GM12878 (cell line): ENCODE measurements at regions not wholly inside any gene's neighbourhood (a gene's known extent, or its start where the extent isn't known, plus 50 kb on each side); places are given as distances from the start of the nearest gene placed in this dataset.

Experiments used
- NFIC ChIP-seq: IDR thresholded peaks from 2 replicates; pipeline ENCODE4 v1.6.1; 2012; ENCODE audit warnings: low read depth, mild to moderate bottlenecking, inconsistent platforms, low read length, moderate library complexity
- NFYB ChIP-seq: IDR thresholded peaks from 2 replicates; pipeline ENCODE4 v1.6.1; 2011; ENCODE audit warnings: low read depth, mild to moderate bottlenecking, low read length, improper control_type of control experiment, moderate library complexity; ENCODE audit not compliant: insufficient read depth
- SP1 ChIP-seq: IDR thresholded peaks from one replicate; pipeline ENCODE4 v1.6.1; 2011; ENCODE audit warnings: low read depth, low read length
- SREBF1 ChIP-seq: IDR thresholded peaks from 2 replicates; pipeline ENCODE4 v1.6.1; 2012; ENCODE audit warnings: mild to moderate bottlenecking, low read length
- SRF ChIP-seq, 2 experiments: IDR thresholded peaks; 2 replicates each; pipeline ENCODE4 v1.6.1; 2011; ENCODE audit warnings: low read depth in 2 of 2, low read length in 2 of 2, mild to moderate bottlenecking in 1 of 2, moderate library complexity in 1 of 2
- TF ChIP-seq, protein P1 (sequence below), 3 experiments: IDR thresholded peaks in 2 of 3; conservative IDR thresholded peaks in 1 of 3; 2 replicates each; pipeline ENCODE4 v1.5.1; 2011; ENCODE audit warnings: low read depth in 3 of 3, low read length in 3 of 3, mild to moderate bottlenecking in 3 of 3, control low read depth in 2 of 3, moderate library complexity in 2 of 3, inconsistent platforms in 1 of 3, mixed read lengths in 1 of 3; ENCODE audit not compliant: control insufficient read depth in 2 of 3, insufficient read depth in 1 of 3; ENCODE audit errors: extremely low read depth in 1 of 3
- TF ChIP-seq, protein P2 (sequence below): IDR thresholded peaks from 2 replicates; pipeline ENCODE4 v1.6.1; 2011; ENCODE audit warnings: borderline replicate concordance, low read depth, mild to moderate bottlenecking, moderate library complexity, mixed read lengths, low read length; ENCODE audit not compliant: insufficient read depth; ENCODE audit errors: extremely low read length
- TF ChIP-seq, protein P3 (sequence below): IDR thresholded peaks from 2 replicates; pipeline ENCODE4 v1.6.1; 2012; ENCODE audit warnings: low read depth, low read length, improper control_type of control experiment
- TF ChIP-seq, protein P4 (sequence below): IDR thresholded peaks from 2 replicates; pipeline ENCODE4 v1.6.1; 2012; ENCODE audit warnings: mild to moderate bottlenecking, low read depth, low read length

DNA sequence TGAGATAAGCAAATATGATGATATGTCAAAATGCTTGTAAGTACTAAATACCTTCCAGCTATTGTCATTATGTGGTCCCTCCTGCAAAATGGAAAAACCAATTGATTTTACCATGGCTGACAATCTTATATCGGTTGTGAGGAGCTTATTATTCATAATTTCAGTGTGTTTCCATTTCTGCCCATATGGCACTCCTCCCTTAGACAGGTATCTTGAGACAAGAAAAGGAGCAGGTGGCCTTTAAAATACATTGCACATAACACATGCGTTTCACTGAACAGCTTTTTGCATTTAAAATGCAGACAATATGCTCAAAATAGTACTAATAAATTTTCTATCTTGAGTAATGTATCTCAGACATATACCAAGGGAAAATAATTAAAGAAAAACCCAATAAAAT, 60.2 kb upstream of the SH3RF3 start:
- TF ChIP-seq SREBF1 (no peak), NFYB (no peak), SRF (IDR thresholded peaks at IDR 0.05; ENCODE audit: low read depth in 2 of 2, low read length in 2 of 2) (no peak), SP1 (no peak), NFIC (no peak)
- TF ChIP-seq, protein P1, sequence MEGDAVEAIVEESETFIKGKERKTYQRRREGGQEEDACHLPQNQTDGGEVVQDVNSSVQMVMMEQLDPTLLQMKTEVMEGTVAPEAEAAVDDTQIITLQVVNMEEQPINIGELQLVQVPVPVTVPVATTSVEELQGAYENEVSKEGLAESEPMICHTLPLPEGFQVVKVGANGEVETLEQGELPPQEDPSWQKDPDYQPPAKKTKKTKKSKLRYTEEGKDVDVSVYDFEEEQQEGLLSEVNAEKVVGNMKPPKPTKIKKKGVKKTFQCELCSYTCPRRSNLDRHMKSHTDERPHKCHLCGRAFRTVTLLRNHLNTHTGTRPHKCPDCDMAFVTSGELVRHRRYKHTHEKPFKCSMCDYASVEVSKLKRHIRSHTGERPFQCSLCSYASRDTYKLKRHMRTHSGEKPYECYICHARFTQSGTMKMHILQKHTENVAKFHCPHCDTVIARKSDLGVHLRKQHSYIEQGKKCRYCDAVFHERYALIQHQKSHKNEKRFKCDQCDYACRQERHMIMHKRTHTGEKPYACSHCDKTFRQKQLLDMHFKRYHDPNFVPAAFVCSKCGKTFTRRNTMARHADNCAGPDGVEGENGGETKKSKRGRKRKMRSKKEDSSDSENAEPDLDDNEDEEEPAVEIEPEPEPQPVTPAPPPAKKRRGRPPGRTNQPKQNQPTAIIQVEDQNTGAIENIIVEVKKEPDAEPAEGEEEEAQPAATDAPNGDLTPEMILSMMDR (IDR thresholded peaks at IDR 0.05 in 2 of 3, conservative IDR thresholded peaks at IDR 0.05 in 1 of 3; ENCODE audit: control insufficient read depth in 2 of 3, extremely low read depth in 1 of 3, insufficient read depth in 1 of 3, low read depth in 3 of 3, low read length in 3 of 3): no peak
- TF ChIP-seq, protein P2, sequence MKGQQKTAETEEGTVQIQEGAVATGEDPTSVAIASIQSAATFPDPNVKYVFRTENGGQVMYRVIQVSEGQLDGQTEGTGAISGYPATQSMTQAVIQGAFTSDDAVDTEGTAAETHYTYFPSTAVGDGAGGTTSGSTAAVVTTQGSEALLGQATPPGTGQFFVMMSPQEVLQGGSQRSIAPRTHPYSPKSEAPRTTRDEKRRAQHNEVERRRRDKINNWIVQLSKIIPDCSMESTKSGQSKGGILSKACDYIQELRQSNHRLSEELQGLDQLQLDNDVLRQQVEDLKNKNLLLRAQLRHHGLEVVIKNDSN: no peak
- TF ChIP-seq, protein P3, sequence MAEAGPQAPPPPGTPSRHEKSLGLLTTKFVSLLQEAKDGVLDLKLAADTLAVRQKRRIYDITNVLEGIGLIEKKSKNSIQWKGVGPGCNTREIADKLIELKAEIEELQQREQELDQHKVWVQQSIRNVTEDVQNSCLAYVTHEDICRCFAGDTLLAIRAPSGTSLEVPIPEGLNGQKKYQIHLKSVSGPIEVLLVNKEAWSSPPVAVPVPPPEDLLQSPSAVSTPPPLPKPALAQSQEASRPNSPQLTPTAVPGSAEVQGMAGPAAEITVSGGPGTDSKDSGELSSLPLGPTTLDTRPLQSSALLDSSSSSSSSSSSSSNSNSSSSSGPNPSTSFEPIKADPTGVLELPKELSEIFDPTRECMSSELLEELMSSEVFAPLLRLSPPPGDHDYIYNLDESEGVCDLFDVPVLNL: no peak
- TF ChIP-seq, protein P4, sequence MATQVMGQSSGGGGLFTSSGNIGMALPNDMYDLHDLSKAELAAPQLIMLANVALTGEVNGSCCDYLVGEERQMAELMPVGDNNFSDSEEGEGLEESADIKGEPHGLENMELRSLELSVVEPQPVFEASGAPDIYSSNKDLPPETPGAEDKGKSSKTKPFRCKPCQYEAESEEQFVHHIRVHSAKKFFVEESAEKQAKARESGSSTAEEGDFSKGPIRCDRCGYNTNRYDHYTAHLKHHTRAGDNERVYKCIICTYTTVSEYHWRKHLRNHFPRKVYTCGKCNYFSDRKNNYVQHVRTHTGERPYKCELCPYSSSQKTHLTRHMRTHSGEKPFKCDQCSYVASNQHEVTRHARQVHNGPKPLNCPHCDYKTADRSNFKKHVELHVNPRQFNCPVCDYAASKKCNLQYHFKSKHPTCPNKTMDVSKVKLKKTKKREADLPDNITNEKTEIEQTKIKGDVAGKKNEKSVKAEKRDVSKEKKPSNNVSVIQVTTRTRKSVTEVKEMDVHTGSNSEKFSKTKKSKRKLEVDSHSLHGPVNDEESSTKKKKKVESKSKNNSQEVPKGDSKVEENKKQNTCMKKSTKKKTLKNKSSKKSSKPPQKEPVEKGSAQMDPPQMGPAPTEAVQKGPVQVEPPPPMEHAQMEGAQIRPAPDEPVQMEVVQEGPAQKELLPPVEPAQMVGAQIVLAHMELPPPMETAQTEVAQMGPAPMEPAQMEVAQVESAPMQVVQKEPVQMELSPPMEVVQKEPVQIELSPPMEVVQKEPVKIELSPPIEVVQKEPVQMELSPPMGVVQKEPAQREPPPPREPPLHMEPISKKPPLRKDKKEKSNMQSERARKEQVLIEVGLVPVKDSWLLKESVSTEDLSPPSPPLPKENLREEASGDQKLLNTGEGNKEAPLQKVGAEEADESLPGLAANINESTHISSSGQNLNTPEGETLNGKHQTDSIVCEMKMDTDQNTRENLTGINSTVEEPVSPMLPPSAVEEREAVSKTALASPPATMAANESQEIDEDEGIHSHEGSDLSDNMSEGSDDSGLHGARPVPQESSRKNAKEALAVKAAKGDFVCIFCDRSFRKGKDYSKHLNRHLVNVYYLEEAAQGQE: no peak
